Transverse colon (tissue), 4 donors: ENCODE measurements at regions not wholly inside any gene's neighbourhood (a gene's known extent, or its start where the extent isn't known, plus 50 kb on each side); places are given as distances from the start of the nearest gene placed in this dataset.
"Not testable (repeated sequence)": the region's sequence is repeated elsewhere in the genome, so short reads cannot be mapped to it uniquely, and the experiment has no call there.

ENCODE experiments used
- DNase-seq: peaks from one replicate; pipeline ENCODE4 v3.0.0-alpha.2; 2019
- H3K27ac ChIP-seq, 4 donors: fragments of 200-600 bp; sonication (generic); 2 replicates each; pipeline ENCODE4 v1.5.1; 2016 to 2018; ENCODE audit warnings: inconsistent platforms in 4 of 4
- H3K27me3 ChIP-seq: fragments of 200-600 bp; sonication (generic); 2 replicates; pipeline ENCODE4 v1.5.1; 2017; ENCODE audit warnings: inconsistent platforms
- H3K36me3 ChIP-seq, 4 donors: fragments of 200-600 bp; sonication (generic); 2 replicates each; pipeline ENCODE4 v1.5.1; 2017 to 2019; ENCODE audit warnings: inconsistent platforms in 4 of 4
- H3K4me1 ChIP-seq, 4 donors: fragments of 200-600 bp; sonication (generic); 2 replicates each; pipeline ENCODE4 v1.5.1; 2017 to 2020; ENCODE audit warnings: inconsistent platforms in 4 of 4
- H3K4me3 ChIP-seq, 4 donors: fragments of 200-600 bp; sonication (generic); 1 replicate in 1 of 4; 2 replicates in 3 of 4; pipeline versions ENCODE4 v1.5.1 to v1.6.1; 2017 to 2019; ENCODE audit warnings: inconsistent platforms in 4 of 4
- H3K9me3 ChIP-seq, 2 donors: fragments of 200-600 bp; sonication (generic); 2 replicates each; pipeline ENCODE4 v1.5.1; 2017 to 2019; ENCODE audit warnings: inconsistent platforms in 2 of 2
- CTCF ChIP-seq, 5 experiments: fragments of 200-600 bp in 3 of 5; fragments of 450-650 bp in 2 of 5; sonication (generic) in 3 of 5; IDR thresholded peaks; 1 replicate in 2 of 5; 2 replicates in 3 of 5; pipeline ENCODE4 v1.5.1; 2016 to 2017; ENCODE audit warnings: antibody characterized with exemption in 5 of 5, inconsistent platforms in 3 of 5, mild to moderate bottlenecking in 2 of 5, moderate library complexity in 1 of 5
- EP300 ChIP-seq: sonication (generic); formaldehyde crosslinking; IDR thresholded peaks from one replicate; pipeline ENCODE4 v1.6.1; 2017; ENCODE audit warnings: antibody characterized with exemption, low read depth
- POLR2A ChIP-seq: fragments of 450-650 bp; IDR thresholded peaks from one replicate; pipeline ENCODE4 v1.6.1; 2016; ENCODE audit warnings: antibody characterized with exemption, mild to moderate bottlenecking, moderate library complexity
- POLR2AphosphoS5 ChIP-seq, 3 donors: sonication (generic); formaldehyde crosslinking; IDR thresholded peaks; one replicate each; pipeline ENCODE4 v1.6.1; 2016; ENCODE audit warnings: antibody characterized with exemption in 3 of 3
- WGBS, 2 donors: methylation state at CpG; one replicate each; pipeline ENCODE4 v1.1.5; 2018; ENCODE audit warnings: low coverage in 1 of 2; 5-methylcytosine and 5-hydroxymethylcytosine counted together
- in situ Hi-C, 4 donors: fragments of 200-750 bp; cut with MboI; loops; one replicate each; pipeline versions ENCODE4 v1.15.0 to v1.15.1; 2017; ENCODE audit warnings: low sequenced_read_pairs in 3 of 4, low pct_ligation_motif_present in 1 of 4, low pct_unique_long_range_greater_than_20kb in 1 of 4
- intact Hi-C: fragments of 100-400 bp; cut with DNase I; formaldehyde crosslinking; loops from one replicate; pipeline ENCODE4 v1.15.1; 2023; ENCODE audit warnings: low total_unique reads

GRCh38 chr4:128758314-128758922 lies 51.1 kb upstream of the JADE1 start:
- H3K9me3 ChIP-seq: no peaks in the 10 kb centered on the region
- in situ Hi-C loops: no loop called here
- no peaks in the 10 kb centered on the region for H3K27me3 ChIP-seq
- no peaks in the 10 kb centered on the region for H3K36me3 ChIP-seq
- DNase-seq: no peak
- H3K4me1 ChIP-seq: no peaks in the 10 kb centered on the region
- H3K27ac ChIP-seq: no peak overlapping the region
- intact Hi-C loops: no loop called here
- H3K4me3 ChIP-seq: no peak overlapping the region
- TF ChIP-seq EP300 (no peak), CTCF (IDR thresholded peaks at IDR 0.05) (no peak), POLR2AphosphoS5 (IDR thresholded peaks at IDR 0.05) (no peak), POLR2A (no peak)
- 74 to 87% methylated on average over 2 of the region's 2 CpGs for WGBS, 2 donors

GRCh38 chr4:128757712-128758111 lies 51.8 kb upstream of the JADE1 start:
- H3K27me3 ChIP-seq: no peaks in the 10 kb centered on the region
- DNase-seq: no peak
- 50% methylated on average over 3 of the region's 3 CpGs; no CpG with 5 or more reads in 1 of the 2 donors for WGBS, 2 donors
- no peaks in the 10 kb centered on the region for H3K9me3 ChIP-seq
- in situ Hi-C loops (no loop called here), intact Hi-C loops (no loop called here)
- no peak overlapping the region for H3K27ac ChIP-seq
- no peaks in the 10 kb centered on the region for H3K36me3 ChIP-seq
- H3K4me3 ChIP-seq: no peak overlapping the region
- H3K4me1 ChIP-seq: no peaks in the 10 kb centered on the region
- TF ChIP-seq EP300: no peak
- TF ChIP-seq CTCF (IDR thresholded peaks at IDR 0.05): no peak
- TF ChIP-seq POLR2A: no peak
- TF ChIP-seq POLR2AphosphoS5 (IDR thresholded peaks at IDR 0.05): no peak

DNA sequence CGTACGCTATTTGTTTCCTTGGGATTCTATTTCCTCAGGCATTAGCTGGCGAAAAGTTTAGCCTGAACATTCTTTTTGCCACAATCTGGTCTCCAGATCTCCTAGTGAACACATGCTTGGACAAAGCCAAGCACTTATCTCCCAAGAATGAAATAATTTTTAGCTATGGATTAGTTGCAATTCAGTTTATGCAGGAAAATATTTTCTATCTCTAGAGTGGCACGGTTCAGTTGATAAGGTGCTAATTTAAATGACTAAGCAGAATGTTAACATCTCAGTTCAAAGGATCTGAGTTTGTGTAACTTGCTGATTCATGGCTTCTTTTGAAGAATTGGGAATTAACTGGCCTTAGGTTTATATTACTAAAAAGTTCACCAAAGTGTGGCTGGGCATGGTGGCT lies 58.1 kb upstream of the JADE1 start:
- H3K27ac ChIP-seq: no peak overlapping the region
- H3K27me3 ChIP-seq: no peaks in the 10 kb centered on the region
- no peaks in the 10 kb centered on the region for H3K36me3 ChIP-seq
- TF ChIP-seq EP300 (no peak), POLR2A (no peak), CTCF (IDR thresholded peaks at IDR 0.05) (no peak), POLR2AphosphoS5 (IDR thresholded peaks at IDR 0.05) (no peak)
- intact Hi-C loops: no loop called here
- no peak for DNase-seq
- H3K4me3 ChIP-seq: no peak overlapping the region
- no peaks in the 10 kb centered on the region for H3K9me3 ChIP-seq
- WGBS, 2 donors: 80 to 91% methylated on average over 4 of the region's 4 CpGs
- H3K4me1 ChIP-seq: no peaks in the 10 kb centered on the region
- in situ Hi-C loops: no loop called here

DNA sequence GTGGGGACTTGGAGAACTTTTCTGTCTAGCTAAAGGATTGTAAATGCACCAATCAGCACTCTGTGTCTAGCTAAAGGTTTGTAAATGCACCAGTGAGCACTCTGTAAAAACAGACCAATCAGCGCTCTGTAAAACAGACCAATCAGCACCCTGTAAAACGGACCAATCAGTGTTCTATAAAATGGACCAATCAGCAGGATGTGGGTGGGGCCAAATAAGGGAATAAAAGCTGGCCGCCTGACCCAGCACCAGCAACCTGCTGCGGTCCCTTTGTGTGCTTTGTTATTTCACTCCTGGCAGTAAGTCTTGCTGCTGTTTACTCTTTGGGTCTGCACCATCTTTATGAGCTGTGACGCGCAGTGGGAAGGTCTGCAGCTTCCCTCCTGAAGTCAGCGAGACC lies 67.8 kb upstream of the JADE1 start:
- in situ Hi-C loops, H3K36me3 ChIP-seq, H3K9me3 ChIP-seq, H3K4me1 ChIP-seq, H3K27me3 ChIP-seq, H3K4me3 ChIP-seq, DNase-seq, H3K27ac ChIP-seq, intact Hi-C loops: not testable (repeated sequence)
- 94% methylated on average over 7 of the region's 7 CpGs; no CpG with 5 or more reads in 1 of the 2 donors for WGBS, 2 donors

- Histone ChIP-seq H3K27ac (no peak overlapping the region), H3K4me3 (no peak overlapping the region), H3K36me3 (no peaks in the 10 kb centered on the region), H3K9me3 (no peaks in the 10 kb centered on the region), H3K4me1 (no peaks in the 10 kb centered on the region), H3K27me3 (no peaks in the 10 kb centered on the region)
- intact Hi-C loops: no loop called here
- 90% methylated on average over 9 of the region's 9 CpGs; no CpG with 5 or more reads in 1 of the 2 donors for WGBS, 2 donors
- no peak for DNase-seq
- no peak for TF ChIP-seq CTCF (IDR thresholded peaks at IDR 0.05)
- TF ChIP-seq EP300: no peak
- in situ Hi-C loops: no loop called here
Measured at GRCh38 chr4:128737098-128737513, 72.4 kb upstream of the JADE1 start.
